DMS 273 (cell line): ENCODE measurements at regions not wholly inside any gene's neighbourhood (a gene's known extent, or its start where the extent isn't known, plus 50 kb on each side); places are given as distances from the start of the nearest gene placed in this dataset.
A peak's percentile ranks its signal among the peaks of the same experiment; 100 is the strongest.
"Not testable (repeated sequence)": the region's sequence is repeated elsewhere in the genome, so short reads cannot be mapped to it uniquely, and the experiment has no call there.

Experiments
- DNase-seq: peaks from one replicate; lab custom pipeline; 2025; ENCODE audit not compliant: unreplicated experiment; lab: John Stamatoyannopoulos, UW

DNA sequence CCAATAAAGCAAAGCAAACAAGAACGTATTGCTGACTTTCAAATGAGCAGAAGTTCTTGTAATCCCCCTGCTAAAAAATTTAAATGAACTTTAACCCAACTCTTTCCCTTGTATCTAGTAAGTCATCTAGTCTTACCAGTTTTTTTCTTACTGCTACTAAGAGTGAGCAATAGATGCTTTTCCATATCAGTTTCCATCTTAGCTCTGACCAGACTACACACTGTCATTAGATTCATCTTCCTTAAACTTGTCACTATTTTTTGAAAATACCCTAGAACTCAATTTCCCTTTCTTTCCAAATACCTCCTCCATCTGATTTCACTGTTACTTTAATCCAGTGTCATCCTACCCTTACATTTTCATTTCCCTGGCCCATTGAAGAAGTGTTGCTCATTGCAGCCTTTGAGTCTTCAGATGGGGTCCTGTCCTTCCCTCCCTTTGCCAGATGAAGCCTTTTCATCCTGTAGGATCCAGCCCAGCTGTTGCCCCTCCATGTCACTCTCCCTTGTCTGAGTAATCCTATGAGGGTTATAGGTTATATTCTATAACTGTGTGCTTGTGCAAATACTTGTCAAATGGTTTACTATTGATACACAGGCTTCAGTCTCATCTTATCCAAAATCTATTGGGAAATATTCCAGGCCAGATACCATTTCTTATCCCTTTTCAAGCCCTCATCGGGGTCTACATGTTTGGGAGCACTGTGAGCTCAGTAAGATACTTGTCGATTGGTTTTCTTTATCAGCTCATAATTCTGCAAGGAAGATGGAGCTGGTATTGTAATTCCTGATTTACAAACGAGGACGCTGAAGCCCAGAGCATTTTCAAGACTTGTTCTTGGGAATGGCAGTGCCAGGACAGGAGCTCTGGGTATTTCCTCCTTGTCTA lies 51.5 kb upstream of the ITGB1 start:
- DNase-seq, result no peak

DNA sequence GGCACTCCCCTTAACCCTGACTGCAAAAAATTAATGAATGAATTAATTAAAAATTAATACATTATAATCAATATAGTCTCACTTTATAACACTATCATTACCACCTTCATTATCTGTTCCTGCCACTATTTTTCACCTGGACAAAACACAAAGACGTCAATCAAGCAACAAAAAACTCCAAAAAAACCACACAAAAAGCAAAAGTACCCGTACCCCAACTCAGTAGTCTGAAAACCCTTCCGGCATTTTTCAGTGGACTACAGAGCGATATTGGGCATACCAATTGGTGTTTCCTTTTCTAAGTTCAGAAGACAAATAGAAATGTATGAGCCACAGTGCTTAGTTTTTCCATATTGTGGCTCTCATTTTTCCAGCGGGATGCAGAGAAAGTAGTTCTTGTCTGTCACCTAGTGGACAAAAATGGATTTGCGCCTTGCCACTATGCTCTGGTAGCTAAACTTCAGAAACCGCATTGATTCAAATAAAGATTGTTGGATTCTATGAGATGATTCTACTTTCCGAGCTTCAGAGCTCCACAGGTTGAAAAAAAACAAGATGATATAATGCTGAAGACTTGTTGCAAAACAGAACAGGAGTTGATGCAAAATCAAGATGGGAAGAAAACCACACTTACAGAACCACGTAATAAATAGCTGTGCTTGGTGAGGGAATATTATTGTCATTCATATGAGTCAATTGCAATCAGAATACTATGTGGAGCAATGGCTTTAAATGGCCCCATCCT lies 50.6 kb upstream of the ITGB1 start:
- peak; percentile 85 for DNase-seq

- not testable (repeated sequence) for DNase-seq
These were observed 49.8 kb upstream of the ITGB1 start for GRCh38 chr10:33007731-33008381.
